ENCODE measurements at regions not wholly inside any gene's neighbourhood (a gene's known extent, or its start where the extent isn't known, plus 50 kb on each side); places are given as distances from the start of the nearest gene placed in this dataset.

DNA sequence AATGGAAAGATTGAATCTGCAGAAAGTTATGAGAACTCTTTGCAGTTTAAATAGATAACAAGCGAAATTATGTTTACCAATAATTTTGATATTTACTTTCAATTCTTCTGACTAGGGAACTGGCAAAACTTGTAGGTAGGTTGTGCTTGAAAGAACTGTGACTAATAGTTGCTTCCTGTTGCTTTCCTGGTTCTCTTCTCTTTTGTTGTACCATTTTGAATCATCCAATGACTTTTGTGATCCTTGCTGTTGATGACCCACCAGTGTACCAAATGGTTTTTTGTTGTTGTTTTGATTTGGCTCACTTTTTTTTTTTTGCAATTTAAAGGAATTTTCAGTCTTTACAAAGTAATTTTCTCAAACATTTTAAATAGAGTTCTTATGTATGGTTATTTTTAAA, 64.9 kb upstream of the DCBLD2 start:
- H3K4me1 ChIP-seq (ENCODE audit: control insufficient read depth in 5 of 5, insufficient read depth in 5 of 5, low read length in 5 of 5): no peaks in the 10 kb centered on the region
- 94 to 98% methylated on average over 1 of the region's 1 CpG for WGBS, 2 donors
- DNase-seq (no peak), ATAC-seq (ENCODE audit: insufficient read depth, low FRiP score) (no peak)
- TF ChIP-seq, protein P1, sequence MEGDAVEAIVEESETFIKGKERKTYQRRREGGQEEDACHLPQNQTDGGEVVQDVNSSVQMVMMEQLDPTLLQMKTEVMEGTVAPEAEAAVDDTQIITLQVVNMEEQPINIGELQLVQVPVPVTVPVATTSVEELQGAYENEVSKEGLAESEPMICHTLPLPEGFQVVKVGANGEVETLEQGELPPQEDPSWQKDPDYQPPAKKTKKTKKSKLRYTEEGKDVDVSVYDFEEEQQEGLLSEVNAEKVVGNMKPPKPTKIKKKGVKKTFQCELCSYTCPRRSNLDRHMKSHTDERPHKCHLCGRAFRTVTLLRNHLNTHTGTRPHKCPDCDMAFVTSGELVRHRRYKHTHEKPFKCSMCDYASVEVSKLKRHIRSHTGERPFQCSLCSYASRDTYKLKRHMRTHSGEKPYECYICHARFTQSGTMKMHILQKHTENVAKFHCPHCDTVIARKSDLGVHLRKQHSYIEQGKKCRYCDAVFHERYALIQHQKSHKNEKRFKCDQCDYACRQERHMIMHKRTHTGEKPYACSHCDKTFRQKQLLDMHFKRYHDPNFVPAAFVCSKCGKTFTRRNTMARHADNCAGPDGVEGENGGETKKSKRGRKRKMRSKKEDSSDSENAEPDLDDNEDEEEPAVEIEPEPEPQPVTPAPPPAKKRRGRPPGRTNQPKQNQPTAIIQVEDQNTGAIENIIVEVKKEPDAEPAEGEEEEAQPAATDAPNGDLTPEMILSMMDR (IDR thresholded peaks at IDR 0.05; ENCODE audit: control extremely low read depth, extremely low read depth): no peak
- H3K27me3 ChIP-seq (ENCODE audit: control insufficient read depth in 3 of 3, insufficient read depth in 3 of 3, low read length in 2 of 3): no peaks in the 10 kb centered on the region
- no peak overlapping the region for H3K4me3 ChIP-seq
- H3K9me3 ChIP-seq (ENCODE audit: control insufficient read depth in 4 of 4, insufficient read depth in 3 of 4, low read length in 3 of 4): no peaks in the 10 kb centered on the region
- H3K36me3 ChIP-seq (ENCODE audit: control insufficient read depth in 4 of 4, insufficient read depth in 4 of 4, low read length in 4 of 4): no peaks in the 10 kb centered on the region
- no peak overlapping the region for H3K27ac ChIP-seq (ENCODE audit: low read depth in 1 of 2, low read length in 1 of 2)
- no peak overlapping the region for H3K9ac ChIP-seq (ENCODE audit: insufficient read depth in 1 of 2, low read length in 2 of 2)

DNA sequence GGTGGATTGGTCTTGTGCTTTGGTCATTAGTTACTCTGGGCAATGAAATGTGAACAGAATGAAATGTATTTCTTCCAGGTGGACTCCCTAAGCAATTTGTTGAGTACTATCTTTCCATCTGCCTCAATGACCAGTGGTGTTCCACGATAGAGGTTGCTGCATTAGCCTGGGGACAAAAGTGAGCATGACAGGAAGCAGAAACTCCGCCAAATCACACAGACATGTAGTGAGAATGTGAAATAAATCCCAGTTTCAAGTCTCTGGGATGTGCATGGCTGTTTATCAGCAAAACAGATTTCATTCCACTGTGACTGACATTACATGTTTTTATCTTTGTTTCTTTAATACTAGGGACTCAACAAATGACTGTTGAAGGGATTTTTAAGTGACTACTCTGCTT, 63.3 kb upstream of the DCBLD2 start:
- H3K4me1 ChIP-seq (ENCODE audit: control insufficient read depth in 5 of 5, insufficient read depth in 5 of 5, low read length in 5 of 5): no peaks in the 10 kb centered on the region
- WGBS, 2 donors: 86 to 87% methylated on average over 2 of the region's 2 CpGs
- no peak overlapping the region for H3K9ac ChIP-seq (ENCODE audit: insufficient read depth in 1 of 2, low read length in 2 of 2)
- DNase-seq: no peak
- H3K27me3 ChIP-seq (ENCODE audit: control insufficient read depth in 3 of 3, insufficient read depth in 3 of 3, low read length in 2 of 3): no peaks in the 10 kb centered on the region
- no peaks in the 10 kb centered on the region for H3K9me3 ChIP-seq (ENCODE audit: control insufficient read depth in 4 of 4, insufficient read depth in 3 of 4, low read length in 3 of 4)
- ATAC-seq (ENCODE audit: insufficient read depth, low FRiP score): no peak
- no peak overlapping the region for H3K4me3 ChIP-seq
- TF ChIP-seq, protein P1 (IDR thresholded peaks at IDR 0.05; ENCODE audit: control extremely low read depth, extremely low read depth): no peak
- no peak overlapping the region for H3K27ac ChIP-seq (ENCODE audit: low read depth in 1 of 2, low read length in 1 of 2)
- H3K36me3 ChIP-seq (ENCODE audit: control insufficient read depth in 4 of 4, insufficient read depth in 4 of 4, low read length in 4 of 4): no peaks in the 10 kb centered on the region

DNA sequence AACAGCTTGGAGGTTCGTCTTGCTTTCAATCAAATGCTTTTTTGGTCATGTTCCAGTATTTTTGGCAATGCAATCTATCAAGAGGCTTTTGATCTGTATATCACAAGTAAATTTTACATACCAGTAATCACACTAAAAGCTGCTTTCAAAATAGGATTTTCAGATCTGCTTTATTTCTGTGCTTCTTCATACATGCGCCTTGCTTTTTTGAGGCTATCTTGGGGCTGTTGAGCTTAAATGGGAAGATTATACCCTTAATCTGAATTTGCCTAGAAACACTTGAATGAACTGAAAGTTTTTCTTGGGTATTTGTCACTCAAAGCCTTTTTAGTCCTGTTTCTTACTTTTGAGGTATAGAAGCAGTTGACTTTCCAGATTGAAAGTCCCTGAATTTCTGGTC, 62.1 kb upstream of the DCBLD2 start:
- Histone ChIP-seq H3K9me3 (ENCODE audit: control insufficient read depth in 4 of 4, insufficient read depth in 3 of 4, low read length in 3 of 4) (no peaks in the 10 kb centered on the region), H3K36me3 (ENCODE audit: control insufficient read depth in 4 of 4, insufficient read depth in 4 of 4, low read length in 4 of 4) (no peaks in the 10 kb centered on the region), H3K27me3 (ENCODE audit: control insufficient read depth in 3 of 3, insufficient read depth in 3 of 3, low read length in 2 of 3) (no peaks in the 10 kb centered on the region), H3K4me1 (ENCODE audit: control insufficient read depth in 5 of 5, insufficient read depth in 5 of 5, low read length in 5 of 5) (peaks cover 0 to under 1% (median 0%) of the 10 kb centered on the region in 5 donors), H3K9ac (ENCODE audit: insufficient read depth in 1 of 2, low read length in 2 of 2) (no peak overlapping the region), H3K27ac (ENCODE audit: low read depth in 1 of 2, low read length in 1 of 2) (no peak overlapping the region), H3K4me3 (no peak overlapping the region)
- DNase-seq (no peak), ATAC-seq (ENCODE audit: insufficient read depth, low FRiP score) (no peak)
- TF ChIP-seq, protein P1 (IDR thresholded peaks at IDR 0.05; ENCODE audit: control extremely low read depth, extremely low read depth): no peak
- WGBS, 2 donors: 87 to 94% methylated on average over 2 of the region's 2 CpGs

DNA sequence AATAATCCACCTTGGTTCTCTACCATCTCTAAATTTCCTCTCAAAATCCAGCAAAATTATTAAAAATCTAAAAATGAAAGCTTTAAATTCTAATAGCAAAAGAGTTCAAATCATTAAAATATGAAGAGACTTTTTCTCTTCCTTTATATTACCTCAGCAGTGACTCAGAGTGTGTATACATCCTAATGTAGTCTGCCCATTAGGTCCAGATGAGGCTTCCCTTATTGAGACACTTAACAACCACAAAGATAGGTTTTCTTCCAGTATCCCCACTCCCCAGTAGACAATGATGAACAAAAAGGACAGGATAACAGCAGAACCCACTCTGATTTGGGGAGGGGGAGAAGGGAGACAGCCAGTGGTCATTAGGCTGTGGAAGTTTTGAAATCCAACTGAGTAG, 61.5 kb upstream of the DCBLD2 start:
- Histone ChIP-seq H3K36me3 (ENCODE audit: control insufficient read depth in 4 of 4, insufficient read depth in 4 of 4, low read length in 4 of 4) (no peaks in the 10 kb centered on the region), H3K4me1 (ENCODE audit: control insufficient read depth in 5 of 5, insufficient read depth in 5 of 5, low read length in 5 of 5) (peaks cover 0 to 6% (median 0%) of the 10 kb centered on the region in 5 donors), H3K4me3 (no peak overlapping the region), H3K27ac (ENCODE audit: low read depth in 1 of 2, low read length in 1 of 2) (no peak overlapping the region), H3K27me3 (ENCODE audit: control insufficient read depth in 3 of 3, insufficient read depth in 3 of 3, low read length in 2 of 3) (no peaks in the 10 kb centered on the region), H3K9ac (ENCODE audit: insufficient read depth in 1 of 2, low read length in 2 of 2) (no peak overlapping the region), H3K9me3 (ENCODE audit: control insufficient read depth in 4 of 4, insufficient read depth in 3 of 4, low read length in 3 of 4) (no peaks in the 10 kb centered on the region)
- TF ChIP-seq, protein P1 (IDR thresholded peaks at IDR 0.05; ENCODE audit: control extremely low read depth, extremely low read depth): no peak
- ATAC-seq (ENCODE audit: insufficient read depth, low FRiP score) (no peak), DNase-seq (no peak)

All from lung (tissue), 11 donors.